ENCODE measurements at regions not wholly inside any gene's neighbourhood (a gene's known extent, or its start where the extent isn't known, plus 50 kb on each side); places are given as distances from the start of the nearest gene placed in this dataset.
A peak's percentile ranks its signal among the peaks of the same experiment; 100 is the strongest.
"Not testable (repeated sequence)": the region's sequence is repeated elsewhere in the genome, so short reads cannot be mapped to it uniquely, and the experiment has no call there.

- no peaks in the 10 kb centered on the region for H3K27me3 ChIP-seq (ENCODE audit: control insufficient read depth, insufficient read depth, low read length)
- H3K36me3 ChIP-seq (replicated peaks; ENCODE audit: control insufficient read depth, insufficient read depth, low read length), result no peaks in the 10 kb centered on the region
- H3K4me3 ChIP-seq (ENCODE audit: insufficient read depth, low read depth, low read length), result no peak overlapping the region
- no peak for DNase-seq
Observed at GRCh38 chr9:74391816-74392215, 105.3 kb upstream of the RORB start.

DNA sequence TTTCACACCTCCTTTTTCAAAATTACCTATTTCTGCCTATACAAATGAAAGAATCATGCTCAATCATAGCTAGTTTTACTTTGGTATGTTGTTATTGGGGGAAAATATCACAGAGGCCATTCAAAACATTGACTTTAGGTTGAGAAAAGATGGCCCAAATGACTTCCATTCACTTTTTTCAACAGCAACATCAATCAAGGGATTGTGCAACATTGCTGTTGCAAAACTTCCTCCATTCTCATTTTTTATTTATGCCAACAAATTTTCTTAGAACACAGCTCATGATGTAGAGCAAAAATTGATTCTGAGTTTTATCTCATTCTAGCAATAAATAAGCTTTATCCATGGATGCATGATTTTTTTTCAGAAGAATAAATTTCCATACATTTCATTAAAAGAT is 93.6 kb upstream of the RORB start:
- no peak for DNase-seq
- no peaks in the 10 kb centered on the region for H3K36me3 ChIP-seq (replicated peaks; ENCODE audit: control insufficient read depth, insufficient read depth, low read length)
- H3K27me3 ChIP-seq (ENCODE audit: control insufficient read depth, insufficient read depth, low read length), result no peaks in the 10 kb centered on the region
- no peak overlapping the region for H3K4me3 ChIP-seq (ENCODE audit: insufficient read depth, low read depth, low read length)

DNA sequence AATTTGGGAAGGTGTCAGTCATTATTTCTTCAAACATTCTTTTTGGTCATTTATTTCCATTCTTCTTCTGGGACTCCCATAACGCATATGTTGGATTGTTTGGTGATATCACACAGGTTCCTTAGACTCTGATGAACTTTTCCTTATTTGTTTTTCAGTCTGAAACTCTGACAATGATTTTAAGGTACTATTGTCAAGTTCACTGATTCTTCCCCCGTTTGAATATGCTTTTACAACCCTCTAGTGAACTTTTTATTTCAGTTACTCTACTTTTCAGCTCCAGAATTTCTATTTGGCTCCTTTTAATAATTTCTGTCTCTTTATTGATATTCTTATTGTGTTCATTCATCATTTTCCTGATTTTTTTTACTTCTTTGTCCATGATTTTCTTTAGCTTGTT is 92.5 kb upstream of the RORB start:
- Histone ChIP-seq H3K36me3 (replicated peaks; ENCODE audit: control insufficient read depth, insufficient read depth, low read length) (no peaks in the 10 kb centered on the region), H3K4me3 (ENCODE audit: insufficient read depth, low read depth, low read length) (no peak overlapping the region), H3K27me3 (ENCODE audit: control insufficient read depth, insufficient read depth, low read length) (no peaks in the 10 kb centered on the region)
- DNase-seq, result no peak

GRCh38 chr9:74407166-74407565 is 90.0 kb upstream of the RORB start:
- no peaks in the 10 kb centered on the region for H3K36me3 ChIP-seq (replicated peaks; ENCODE audit: control insufficient read depth, insufficient read depth, low read length)
- no peak for DNase-seq
- no peak overlapping the region for H3K4me3 ChIP-seq (ENCODE audit: insufficient read depth, low read depth, low read length)
- no peaks in the 10 kb centered on the region for H3K27me3 ChIP-seq (ENCODE audit: control insufficient read depth, insufficient read depth, low read length)

DNA sequence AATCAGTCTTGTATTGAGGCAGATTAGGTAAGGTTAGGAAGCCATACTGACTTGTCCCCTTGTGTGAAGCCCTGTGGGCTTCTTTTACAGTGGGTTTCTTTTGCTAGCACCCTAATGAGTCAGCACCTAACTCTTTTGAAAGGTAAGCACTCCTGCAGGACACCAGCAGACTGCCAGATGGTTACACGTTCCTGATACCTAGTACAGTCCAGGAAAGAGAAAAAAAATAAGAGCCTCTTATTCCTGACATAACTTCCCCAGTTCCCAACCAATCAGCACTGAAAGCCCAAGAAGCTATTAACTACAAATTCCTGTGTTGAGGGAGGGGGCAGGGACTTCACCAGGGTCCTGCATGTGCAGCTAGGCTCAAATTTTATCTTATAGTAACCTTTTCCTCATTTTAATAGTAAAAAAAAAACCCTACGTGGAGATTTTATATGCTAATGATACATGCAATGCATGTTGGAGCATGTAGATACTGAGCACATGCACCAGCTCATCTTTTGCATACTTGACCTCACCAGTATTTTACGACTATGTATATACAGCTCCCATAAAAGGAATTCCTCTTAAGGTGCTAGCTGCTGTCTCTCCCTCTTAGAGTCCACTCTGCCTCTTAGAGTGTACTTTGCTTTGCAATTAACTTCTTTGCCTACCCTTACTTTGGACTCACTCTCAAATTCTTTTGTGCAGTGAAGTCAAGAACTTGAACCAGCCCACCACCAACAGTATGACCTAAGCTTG is 84.7 kb upstream of the RORB start:
- Histone ChIP-seq H3K27me3 (ENCODE audit: control insufficient read depth, insufficient read depth, low read length) (no peaks in the 10 kb centered on the region), H3K36me3 (replicated peaks; ENCODE audit: control insufficient read depth, insufficient read depth, low read length) (no peaks in the 10 kb centered on the region), H3K4me3 (ENCODE audit: insufficient read depth, low read depth, low read length) (no peak overlapping the region)
- no peak for DNase-seq

GRCh38 chr9:74413876-74414275 is 83.3 kb upstream of the RORB start:
- no peaks in the 10 kb centered on the region for H3K36me3 ChIP-seq (replicated peaks; ENCODE audit: control insufficient read depth, insufficient read depth, low read length)
- no peaks in the 10 kb centered on the region for H3K27me3 ChIP-seq (ENCODE audit: control insufficient read depth, insufficient read depth, low read length)
- DNase-seq, result no peak
- no peak overlapping the region for H3K4me3 ChIP-seq (ENCODE audit: insufficient read depth, low read depth, low read length)

GRCh38 chr9:74414325-74414724 is 82.8 kb upstream of the RORB start:
- H3K4me3 ChIP-seq (ENCODE audit: insufficient read depth, low read depth, low read length), result no peak overlapping the region
- no peak for DNase-seq
- no peaks in the 10 kb centered on the region for H3K36me3 ChIP-seq (replicated peaks; ENCODE audit: control insufficient read depth, insufficient read depth, low read length)
- no peaks in the 10 kb centered on the region for H3K27me3 ChIP-seq (ENCODE audit: control insufficient read depth, insufficient read depth, low read length)

DNA sequence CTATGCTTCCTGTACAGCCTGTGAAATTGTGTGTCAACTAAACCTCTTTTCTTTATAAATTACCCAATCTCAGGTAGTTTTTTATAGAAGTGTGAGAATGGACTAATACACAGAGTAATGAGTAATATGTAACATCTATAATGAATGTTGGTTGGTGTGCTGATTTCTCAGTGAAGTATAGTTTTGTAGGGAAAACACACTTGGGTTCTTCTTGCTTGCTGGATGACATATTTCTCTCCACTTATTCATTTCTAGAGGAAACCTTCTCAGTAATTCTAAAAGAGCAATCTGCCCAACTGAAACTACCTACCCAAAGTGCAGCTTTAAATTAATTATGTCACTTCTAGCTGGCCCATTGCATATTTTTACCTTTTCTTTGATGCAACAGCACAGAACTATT is 81.1 kb upstream of the RORB start:
- H3K36me3 ChIP-seq (replicated peaks; ENCODE audit: control insufficient read depth, insufficient read depth, low read length), result no peaks in the 10 kb centered on the region
- H3K4me3 ChIP-seq (ENCODE audit: insufficient read depth, low read depth, low read length), result no peak overlapping the region
- no peaks in the 10 kb centered on the region for H3K27me3 ChIP-seq (ENCODE audit: control insufficient read depth, insufficient read depth, low read length)
- no peak for DNase-seq

DNA sequence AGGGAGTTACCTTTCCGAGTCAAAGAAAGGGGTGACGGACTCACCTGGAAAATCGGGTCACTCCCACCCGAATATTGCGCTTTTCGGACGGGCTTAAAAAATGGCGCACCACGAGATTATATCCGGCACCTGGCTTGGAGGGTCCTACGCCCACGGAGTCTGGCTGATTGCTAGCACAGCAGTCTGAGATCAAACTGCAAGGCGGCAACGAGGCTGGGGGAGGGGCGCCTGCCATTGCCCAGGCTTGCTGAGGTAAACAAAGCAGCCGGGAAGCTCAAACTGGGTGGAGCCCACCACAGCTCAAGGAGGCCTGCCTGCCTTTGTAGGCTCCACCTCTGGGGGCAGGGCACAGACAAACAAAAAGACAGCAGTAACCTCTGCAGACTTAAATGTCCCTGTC is 72.6 kb upstream of the RORB start:
- not testable (repeated sequence) for DNase-seq

GRCh38 chr9:74431467-74431866 is 65.7 kb upstream of the RORB start:
- Histone ChIP-seq H3K36me3 (replicated peaks; ENCODE audit: control insufficient read depth, insufficient read depth, low read length) (no peaks in the 10 kb centered on the region), H3K27me3 (ENCODE audit: control insufficient read depth, insufficient read depth, low read length) (no peaks in the 10 kb centered on the region), H3K4me3 (ENCODE audit: insufficient read depth, low read depth, low read length) (no peak overlapping the region)
- peak; percentile 6 for DNase-seq

More for the DNA sequence above, 72.6 kb upstream of the RORB start:
- not testable (repeated sequence) for H3K36me3 ChIP-seq (replicated peaks; ENCODE audit: control insufficient read depth, insufficient read depth, low read length); H3K27me3 ChIP-seq (ENCODE audit: control insufficient read depth, insufficient read depth, low read length); H3K4me3 ChIP-seq (ENCODE audit: insufficient read depth, low read depth, low read length)

DNA sequence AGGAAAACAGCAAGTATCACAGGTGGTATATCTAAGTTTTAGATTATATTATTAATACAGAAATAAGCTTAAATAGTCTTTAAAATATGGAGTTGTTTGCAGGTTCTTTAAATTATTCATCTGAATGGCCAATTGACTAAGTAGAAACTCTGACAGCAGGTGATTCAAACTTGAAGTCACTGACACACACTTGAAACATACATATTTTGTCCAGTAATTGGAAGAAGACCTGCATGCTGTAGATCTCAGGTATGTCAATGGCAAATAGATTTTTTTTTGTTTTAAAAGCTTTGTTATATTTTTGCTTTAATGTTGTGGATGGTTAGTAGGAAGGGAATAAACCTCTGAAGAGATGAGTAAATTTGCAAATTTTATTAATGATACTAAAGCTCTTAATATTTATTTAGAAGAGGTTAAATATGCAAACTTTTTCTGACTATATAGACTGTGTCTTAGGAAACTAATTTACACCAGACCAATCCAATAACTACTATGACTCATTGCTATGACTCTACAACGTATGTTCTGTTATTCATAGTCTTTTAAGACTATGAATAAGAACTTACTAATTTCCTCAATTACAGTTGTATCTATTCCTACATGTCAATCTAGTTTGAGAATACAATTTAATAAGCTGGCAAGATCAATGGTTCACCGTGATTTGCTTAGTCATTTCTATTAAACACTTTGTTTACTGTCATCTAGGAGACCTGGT is 53.9 kb upstream of the RORB start:
- Histone ChIP-seq H3K36me3 (replicated peaks; ENCODE audit: control insufficient read depth, insufficient read depth, low read length) (no peaks in the 10 kb centered on the region), H3K4me3 (ENCODE audit: insufficient read depth, low read depth, low read length) (no peak overlapping the region), H3K27me3 (ENCODE audit: control insufficient read depth, insufficient read depth, low read length) (no peaks in the 10 kb centered on the region)
- DNase-seq, result no peak

DNA sequence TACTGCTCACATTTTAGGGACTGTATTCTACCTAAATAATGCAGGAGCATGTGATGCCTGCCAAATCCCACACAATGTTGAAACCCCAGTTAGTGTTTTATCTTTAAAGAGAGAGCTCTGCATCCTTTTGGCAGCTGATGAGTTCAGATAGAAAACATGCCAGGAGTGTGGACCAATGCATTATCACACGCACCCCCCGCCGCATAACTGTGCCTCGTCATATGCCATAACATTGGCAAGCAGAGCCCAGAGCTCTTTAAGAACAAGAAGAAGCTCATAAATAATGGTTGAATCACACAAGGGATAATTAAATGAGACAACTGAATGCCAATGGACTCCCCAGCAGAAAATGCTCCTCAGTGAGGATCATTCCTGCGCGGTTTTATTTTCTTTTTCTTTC is 52.8 kb upstream of the RORB start:
- H3K36me3 ChIP-seq (replicated peaks; ENCODE audit: control insufficient read depth, insufficient read depth, low read length), result no peaks in the 10 kb centered on the region
- H3K27me3 ChIP-seq (ENCODE audit: control insufficient read depth, insufficient read depth, low read length), result no peaks in the 10 kb centered on the region
- no peak for DNase-seq
- H3K4me3 ChIP-seq (ENCODE audit: insufficient read depth, low read depth, low read length), result no peak overlapping the region

Measured in H7 (cell line).